ENCODE measurements at regions not wholly inside any gene's neighbourhood (a gene's known extent, or its start where the extent isn't known, plus 50 kb on each side); places are given as distances from the start of the nearest gene placed in this dataset.

GRCh38 chr2:133856678-133857077 lies 288.4 kb upstream of the NCKAP5 start:
- TF ChIP-seq CTCF (IDR thresholded peaks at IDR 0.05; ENCODE audit: poor library complexity, severe bottlenecking) = no peak
- TF ChIP-seq EZH2 (IDR thresholded peaks at IDR 0.05; ENCODE audit: borderline replicate concordance, insufficient read depth, low read length, poor library complexity, severe bottlenecking) = no peak
- no peak for TF ChIP-seq MXI1 (conservative IDR thresholded peaks at IDR 0.05; ENCODE audit: poor library complexity, severe bottlenecking)
- no peak for TF ChIP-seq TAF1 (IDR thresholded peaks at IDR 0.05; ENCODE audit: low read depth)
- no peak for TF ChIP-seq SMC3 (conservative IDR thresholded peaks at IDR 0.05; ENCODE audit: poor library complexity)
- no peak for TF ChIP-seq POLR2AphosphoS5 (IDR thresholded peaks at IDR 0.05)
- no peak for TF ChIP-seq EP300 (conservative IDR thresholded peaks at IDR 0.05; ENCODE audit: poor library complexity, severe bottlenecking)
- TF ChIP-seq REST (IDR thresholded peaks at IDR 0.05; ENCODE audit: borderline replicate concordance) = no peak
